T-helper 2 cell treated with Interferon-gamma antibody and Interleukin-4, amounts not matched to agents 5 μg/mL and 100 μg/mL, for 36 hours (primary cell): ENCODE measurements at regions not wholly inside any gene's neighbourhood (a gene's known extent, or its start where the extent isn't known, plus 50 kb on each side); places are given as distances from the start of the nearest gene placed in this dataset.

Source experiments
- DNase-seq: peaks from one replicate; pipeline ENCODE4 v3.0.0; 2021; ENCODE audit warnings: low spot score
- H3K27ac Mint-ChIP-seq: one replicate; pipeline ENCODE4 v1.8.0; 2021; ENCODE audit warnings: mild to moderate bottlenecking, mixed read lengths
- H3K27me3 Mint-ChIP-seq: one replicate; pipeline ENCODE4 v1.8.0; 2021; ENCODE audit warnings: low read depth, mixed read lengths
- H3K36me3 Mint-ChIP-seq: one replicate; pipeline ENCODE4 v1.8.0; 2021; ENCODE audit warnings: low read depth, mixed read lengths
- H3K4me1 Mint-ChIP-seq: one replicate; pipeline ENCODE4 v1.8.0; 2021; ENCODE audit warnings: low read depth, mixed read lengths
- H3K4me3 Mint-ChIP-seq: one replicate; pipeline ENCODE4 v1.8.0; 2022; ENCODE audit warnings: mild to moderate bottlenecking, moderate library complexity, mixed read lengths
- H3K9me3 Mint-ChIP-seq: one replicate; pipeline ENCODE4 v1.8.0; 2021; ENCODE audit warnings: mixed read lengths

GRCh38 chr20:40806929-40807820 lies 118.1 kb upstream of the MAFB start:
- Mint-ChIP-seq H3K4me3 (no peak overlapping the region), H3K36me3 (no peaks in the 10 kb centered on the region), H3K4me1 (no peaks in the 10 kb centered on the region), H3K27me3 (peaks cover 10% of the 10 kb centered on the region), H3K27ac (no peak overlapping the region), H3K9me3 (no peaks in the 10 kb centered on the region)
- no peak for DNase-seq

GRCh38 chr20:40807821-40808170 lies 118.8 kb upstream of the MAFB start:
- Mint-ChIP-seq H3K4me3 (no peak overlapping the region), H3K27ac (no peak overlapping the region), H3K36me3 (no peaks in the 10 kb centered on the region), H3K9me3 (no peaks in the 10 kb centered on the region), H3K27me3 (peaks cover 7% of the 10 kb centered on the region), H3K4me1 (no peaks in the 10 kb centered on the region)
- no peak for DNase-seq

GRCh38 chr20:40808936-40809335 lies 119.9 kb upstream of the MAFB start:
- Mint-ChIP-seq H3K4me1 (no peaks in the 10 kb centered on the region), H3K27ac (no peak overlapping the region), H3K27me3 (peaks cover 4% of the 10 kb centered on the region), H3K4me3 (no peak overlapping the region), H3K9me3 (no peaks in the 10 kb centered on the region), H3K36me3 (no peaks in the 10 kb centered on the region)
- DNase-seq: no peak

GRCh38 chr20:40809361-40809760 lies 120.3 kb upstream of the MAFB start:
- Mint-ChIP-seq H3K9me3 (no peaks in the 10 kb centered on the region), H3K36me3 (no peaks in the 10 kb centered on the region), H3K4me3 (no peak overlapping the region), H3K27ac (no peak overlapping the region), H3K4me1 (no peaks in the 10 kb centered on the region), H3K27me3 (peaks cover 4% of the 10 kb centered on the region)
- DNase-seq: no peak

- Mint-ChIP-seq H3K27me3 (peaks cover 3% of the 10 kb centered on the region), H3K4me3 (no peak overlapping the region), H3K9me3 (no peaks in the 10 kb centered on the region), H3K4me1 (no peaks in the 10 kb centered on the region), H3K36me3 (no peaks in the 10 kb centered on the region), H3K27ac (no peak overlapping the region)
- DNase-seq: no peak
Observed at GRCh38 chr20:40810332-40811000, 121.4 kb upstream of the MAFB start.

- Mint-ChIP-seq H3K4me3 (no peak overlapping the region), H3K4me1 (no peaks in the 10 kb centered on the region), H3K9me3 (no peaks in the 10 kb centered on the region), H3K27ac (no peak overlapping the region), H3K36me3 (no peaks in the 10 kb centered on the region), H3K27me3 (no peaks in the 10 kb centered on the region)
- no peak for DNase-seq
Observed at GRCh38 chr20:40811004-40811403, 122.0 kb upstream of the MAFB start.

- H3K36me3 Mint-ChIP-seq: no peaks in the 10 kb centered on the region
- H3K27me3 Mint-ChIP-seq: no peaks in the 10 kb centered on the region
- H3K4me3 Mint-ChIP-seq: no peak overlapping the region
- no peaks in the 10 kb centered on the region for H3K4me1 Mint-ChIP-seq
- no peak for DNase-seq
- no peak overlapping the region for H3K27ac Mint-ChIP-seq
- no peaks in the 10 kb centered on the region for H3K9me3 Mint-ChIP-seq
Observed at GRCh38 chr20:40811660-40812414, 122.8 kb upstream of the MAFB start.

- Mint-ChIP-seq H3K9me3 (no peaks in the 10 kb centered on the region), H3K4me3 (no peak overlapping the region), H3K27me3 (no peaks in the 10 kb centered on the region), H3K4me1 (no peaks in the 10 kb centered on the region), H3K36me3 (no peaks in the 10 kb centered on the region), H3K27ac (no peak overlapping the region)
- no peak for DNase-seq
Observed at GRCh38 chr20:40812415-40812925, 123.4 kb upstream of the MAFB start.

- no peaks in the 10 kb centered on the region for H3K27me3 Mint-ChIP-seq
- no peak overlapping the region for H3K27ac Mint-ChIP-seq
- no peaks in the 10 kb centered on the region for H3K36me3 Mint-ChIP-seq
- H3K4me3 Mint-ChIP-seq: no peak overlapping the region
- H3K4me1 Mint-ChIP-seq: no peaks in the 10 kb centered on the region
- no peak for DNase-seq
- no peaks in the 10 kb centered on the region for H3K9me3 Mint-ChIP-seq
Observed at GRCh38 chr20:40813029-40813431, 124.0 kb upstream of the MAFB start.

- Mint-ChIP-seq H3K4me1 (no peaks in the 10 kb centered on the region), H3K4me3 (no peak overlapping the region)
Observed at GRCh38 chr20:40813708-40814630, 124.9 kb upstream of the MAFB start.

GRCh38 chr20:40814631-40814960 lies 125.6 kb upstream of the MAFB start:
- DNase-seq: no peak
- Mint-ChIP-seq H3K9me3 (no peaks in the 10 kb centered on the region), H3K27me3 (no peaks in the 10 kb centered on the region), H3K36me3 (no peaks in the 10 kb centered on the region), H3K27ac (no peak overlapping the region), H3K4me1 (no peaks in the 10 kb centered on the region), H3K4me3 (no peak overlapping the region)

More at GRCh38 chr20:40813708-40814630, 124.9 kb upstream of the MAFB start:
- H3K27ac Mint-ChIP-seq: no peak overlapping the region
- DNase-seq: no peak
- H3K36me3 Mint-ChIP-seq: no peaks in the 10 kb centered on the region
- H3K27me3 Mint-ChIP-seq: no peaks in the 10 kb centered on the region
- no peaks in the 10 kb centered on the region for H3K9me3 Mint-ChIP-seq

- H3K27me3 Mint-ChIP-seq: no peaks in the 10 kb centered on the region
- H3K4me3 Mint-ChIP-seq: no peak overlapping the region
Observed at GRCh38 chr20:40815156-40816038, 126.4 kb upstream of the MAFB start.

GRCh38 chr20:40816039-40816352 lies 127.0 kb upstream of the MAFB start:
- no peak for DNase-seq
- H3K9me3 Mint-ChIP-seq: no peaks in the 10 kb centered on the region
- no peaks in the 10 kb centered on the region for H3K27me3 Mint-ChIP-seq
- H3K4me1 Mint-ChIP-seq: no peaks in the 10 kb centered on the region
- no peaks in the 10 kb centered on the region for H3K36me3 Mint-ChIP-seq
- no peak overlapping the region for H3K4me3 Mint-ChIP-seq
- no peak overlapping the region for H3K27ac Mint-ChIP-seq

More at GRCh38 chr20:40815156-40816038, 126.4 kb upstream of the MAFB start:
- DNase-seq: no peak
- Mint-ChIP-seq H3K36me3 (no peaks in the 10 kb centered on the region), H3K27ac (no peak overlapping the region), H3K4me1 (no peaks in the 10 kb centered on the region), H3K9me3 (no peaks in the 10 kb centered on the region)
